GM19438 (cell line): ENCODE measurements at regions not wholly inside any gene's neighbourhood (a gene's known extent, or its start where the extent isn't known, plus 50 kb on each side); places are given as distances from the start of the nearest gene placed in this dataset.
"Not testable (repeated sequence)": the region's sequence is repeated elsewhere in the genome, so short reads cannot be mapped to it uniquely, and the experiment has no call there.

Experiments used
- ATAC-seq: cut with Tn5 transposase; IDR thresholded peaks from one replicate; pipeline ENCODE4 v1.9.1; 2021; ENCODE audit warnings: low read depth; ENCODE audit not compliant: unreplicated experiment

GRCh38 chr13:78540058-78540457, 63.3 kb downstream of the POU4F1 start:
- ATAC-seq: no peak

- ATAC-seq: not testable (repeated sequence)
These were observed 77.3 kb downstream of the POU4F1 start for GRCh38 chr13:78526044-78526443.

- no peak for ATAC-seq
These were observed 78.4 kb downstream of the POU4F1 start for GRCh38 chr13:78524936-78525335.

- no peak for ATAC-seq
These were observed 82.3 kb downstream of the POU4F1 start for GRCh38 chr13:78521091-78521490.

GRCh38 chr13:78520425-78520824, 82.9 kb downstream of the POU4F1 start:
- ATAC-seq: no peak

- ATAC-seq: not testable (repeated sequence)
These were observed 84.9 kb downstream of the POU4F1 start for GRCh38 chr13:78518482-78518881.

GRCh38 chr13:78499802-78500201, 103.5 kb downstream of the POU4F1 start:
- no peak for ATAC-seq

GRCh38 chr13:78497702-78498355, 105.5 kb downstream of the POU4F1 start:
- no peak for ATAC-seq

GRCh38 chr13:78491978-78492377, 111.4 kb downstream of the POU4F1 start:
- ATAC-seq: no peak

GRCh38 chr13:78490225-78490624, 113.1 kb downstream of the POU4F1 start:
- ATAC-seq: not testable (repeated sequence)

GRCh38 chr13:78487707-78488106, 115.6 kb downstream of the POU4F1 start:
- ATAC-seq: no peak

- no peak for ATAC-seq
These were observed 117.5 kb downstream of the POU4F1 start for GRCh38 chr13:78485803-78486202.

- ATAC-seq: no peak
These were observed 125.2 kb downstream of the POU4F1 start for GRCh38 chr13:78478183-78478582.

GRCh38 chr13:78476910-78477309, 126.4 kb downstream of the POU4F1 start:
- ATAC-seq: no peak

GRCh38 chr13:78468621-78469020, 134.7 kb downstream of the POU4F1 start:
- no peak for ATAC-seq

GRCh38 chr13:78465250-78465649, 138.1 kb downstream of the POU4F1 start:
- no peak for ATAC-seq

- no peak for ATAC-seq
These were observed 143.2 kb downstream of the POU4F1 start for GRCh38 chr13:78460176-78460575.

GRCh38 chr13:78443839-78444238, 159.5 kb downstream of the POU4F1 start:
- ATAC-seq: no peak

GRCh38 chr13:78437781-78438180, 165.6 kb downstream of the POU4F1 start:
- ATAC-seq: no peak

- ATAC-seq: no peak
These were observed 167.0 kb downstream of the POU4F1 start for GRCh38 chr13:78436311-78436710.

- ATAC-seq: no peak
These were observed 172.0 kb downstream of the POU4F1 start for GRCh38 chr13:78431328-78431727.

- no peak for ATAC-seq
These were observed 172.5 kb downstream of the POU4F1 start for GRCh38 chr13:78430811-78431210.
